ENCODE measurements at regions not wholly inside any gene's neighbourhood (a gene's known extent, or its start where the extent isn't known, plus 50 kb on each side); places are given as distances from the start of the nearest gene placed in this dataset.

GRCh38 chr6:163702736-163703135 is 288.2 kb downstream of the QKI start:
- TF ChIP-seq CTCF (IDR thresholded peaks at IDR 0.05; ENCODE audit: poor library complexity) (no peak), EZH2phosphoT487 (IDR thresholded peaks at IDR 0.05; ENCODE audit: low read depth, severe bottlenecking, unreplicated experiment) (no peak)
